ENCODE measurements at regions not wholly inside any gene's neighbourhood (a gene's known extent, or its start where the extent isn't known, plus 50 kb on each side); places are given as distances from the start of the nearest gene placed in this dataset.

DNA sequence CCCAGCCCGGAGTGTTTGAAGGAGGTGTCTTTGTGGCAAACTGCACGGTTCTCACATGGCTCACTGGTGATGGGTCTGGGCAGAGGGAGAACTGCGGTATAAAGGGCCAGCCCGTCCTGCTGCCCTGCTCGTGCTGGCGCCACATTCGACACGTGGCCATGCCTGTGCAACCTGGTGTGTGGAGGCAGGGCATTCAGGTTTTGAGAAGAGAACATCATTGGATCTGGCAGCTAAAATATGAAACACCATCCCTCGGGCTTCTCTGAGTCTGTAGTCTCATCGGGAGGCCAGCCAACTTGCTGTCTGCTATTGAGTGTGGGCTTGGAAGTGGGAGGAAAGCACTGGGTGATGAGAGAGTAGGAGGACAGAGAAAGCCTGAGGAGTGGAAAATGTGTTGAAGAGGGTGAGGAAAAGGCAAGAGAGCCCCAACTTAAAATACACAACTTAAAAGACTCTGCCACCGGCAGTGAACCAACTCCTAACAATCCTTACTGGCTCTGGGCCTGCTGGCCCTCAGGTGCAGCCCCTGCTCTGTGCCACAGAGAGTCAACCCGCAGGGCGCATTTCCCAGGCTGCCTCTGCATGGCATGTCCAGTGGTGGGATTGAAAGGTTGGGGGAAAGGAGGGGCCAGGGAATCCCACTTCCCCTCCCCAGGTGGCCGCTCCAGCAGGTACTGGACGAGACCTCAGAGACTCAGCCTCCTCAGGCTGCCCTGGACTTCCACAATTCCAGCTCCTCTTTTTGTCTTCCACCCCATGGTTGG, 112.7 kb upstream of the DLX2 start:
- TF ChIP-seq, protein P1, sequence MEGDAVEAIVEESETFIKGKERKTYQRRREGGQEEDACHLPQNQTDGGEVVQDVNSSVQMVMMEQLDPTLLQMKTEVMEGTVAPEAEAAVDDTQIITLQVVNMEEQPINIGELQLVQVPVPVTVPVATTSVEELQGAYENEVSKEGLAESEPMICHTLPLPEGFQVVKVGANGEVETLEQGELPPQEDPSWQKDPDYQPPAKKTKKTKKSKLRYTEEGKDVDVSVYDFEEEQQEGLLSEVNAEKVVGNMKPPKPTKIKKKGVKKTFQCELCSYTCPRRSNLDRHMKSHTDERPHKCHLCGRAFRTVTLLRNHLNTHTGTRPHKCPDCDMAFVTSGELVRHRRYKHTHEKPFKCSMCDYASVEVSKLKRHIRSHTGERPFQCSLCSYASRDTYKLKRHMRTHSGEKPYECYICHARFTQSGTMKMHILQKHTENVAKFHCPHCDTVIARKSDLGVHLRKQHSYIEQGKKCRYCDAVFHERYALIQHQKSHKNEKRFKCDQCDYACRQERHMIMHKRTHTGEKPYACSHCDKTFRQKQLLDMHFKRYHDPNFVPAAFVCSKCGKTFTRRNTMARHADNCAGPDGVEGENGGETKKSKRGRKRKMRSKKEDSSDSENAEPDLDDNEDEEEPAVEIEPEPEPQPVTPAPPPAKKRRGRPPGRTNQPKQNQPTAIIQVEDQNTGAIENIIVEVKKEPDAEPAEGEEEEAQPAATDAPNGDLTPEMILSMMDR (IDR thresholded peaks at IDR 0.05 in 8 of 11, conservative IDR thresholded peaks at IDR 0.05 in 3 of 11): no peak
- no peak for TF ChIP-seq POLR2A (IDR thresholded peaks at IDR 0.05)

Data from spleen (tissue), 7 donors.